GM23338 (cell line): ENCODE measurements at regions not wholly inside any gene's neighbourhood (a gene's known extent, or its start where the extent isn't known, plus 50 kb on each side); places are given as distances from the start of the nearest gene placed in this dataset.

Experiments
- ATAC-seq: fragments of 200-7000 bp; cut with Tn5 transposase; 3 replicates; pipeline ENCODE4 v1.9.1; 2020
- DNase-seq: peaks from one replicate; pipeline ENCODE4 v3.0.0-alpha.2; 2015; ENCODE audit warnings: low spot score
- H2AFZ ChIP-seq: fragments of 200-600 bp; sonication (generic); 2 replicates; pipeline ENCODE4 v1.8.0; 2016; ENCODE audit warnings: antibody characterized with exemption, mild to moderate bottlenecking, moderate library complexity
- H3F3A ChIP-seq: fragments of 200-600 bp; sonication (generic); replicated peaks from 2 replicates; pipeline ENCODE4 v1.8.0; 2017; ENCODE audit warnings: antibody characterized with exemption, mixed run types, low read depth
- H3K27ac ChIP-seq: fragments of 200-600 bp; sonication (generic); 2 replicates; pipeline ENCODE4 v1.6.1; 2016; ENCODE audit warnings: low read depth
- H3K27me3 ChIP-seq: fragments of 200-600 bp; sonication (generic); 2 replicates; pipeline ENCODE4 v1.8.0; 2016; ENCODE audit warnings: mild to moderate bottlenecking, mixed run types, moderate library complexity; ENCODE audit not compliant: insufficient read depth
- H3K36me3 ChIP-seq: fragments of 200-600 bp; sonication (generic); 2 replicates; pipeline ENCODE4 v1.8.0; 2016; ENCODE audit warnings: mild to moderate bottlenecking; ENCODE audit not compliant: insufficient read depth
- H3K4me1 ChIP-seq: fragments of 200-600 bp; sonication (generic); 2 replicates; pipeline ENCODE4 v1.8.0; 2016; ENCODE audit warnings: mild to moderate bottlenecking, moderate library complexity; ENCODE audit not compliant: insufficient read depth
- H3K4me2 ChIP-seq: fragments of 200-600 bp; sonication (generic); 2 replicates; pipeline ENCODE4 v1.7.1; 2017; ENCODE audit warnings: mixed run types
- H3K4me3 ChIP-seq: fragments of 200-600 bp; sonication (generic); 2 replicates; pipeline ENCODE4 v1.6.1; 2016; ENCODE audit warnings: mixed run types
- H3K79me2 ChIP-seq: fragments of 200-600 bp; sonication (generic); replicated peaks from 2 replicates; pipeline ENCODE4 v1.8.0; 2017; ENCODE audit warnings: mild to moderate bottlenecking; ENCODE audit not compliant: insufficient read depth
- H3K9me2 ChIP-seq: fragments of 200-600 bp; sonication (generic); 2 replicates; pipeline ENCODE4 v1.8.0; 2017; ENCODE audit not compliant: insufficient read depth
- H4K20me1 ChIP-seq: fragments of 200-600 bp; sonication (generic); replicated peaks from 2 replicates; pipeline ENCODE4 v1.8.0; 2017; ENCODE audit warnings: mild to moderate bottlenecking; ENCODE audit not compliant: insufficient read depth
- H3K27ac Mint-ChIP-seq: 2 replicates; pipeline ENCODE4 v1.8.0; 2020; ENCODE audit warnings: inconsistent platforms, mild to moderate bottlenecking, moderate library complexity, mixed read lengths
- H3K27me3 Mint-ChIP-seq: 3 replicates; pipeline ENCODE4 v1.8.0; 2022; ENCODE audit warnings: low read depth, mild to moderate bottlenecking, moderate library complexity, mixed read lengths, inconsistent platforms; ENCODE audit not compliant: insufficient read depth, poor library complexity
- H3K36me3 Mint-ChIP-seq: 3 replicates; pipeline ENCODE4 v1.8.0; 2021; ENCODE audit warnings: low read depth, mild to moderate bottlenecking, inconsistent platforms, moderate library complexity, mixed read lengths
- H3K4me1 Mint-ChIP-seq: 3 replicates; pipeline ENCODE4 v1.8.0; 2020; ENCODE audit warnings: mild to moderate bottlenecking, inconsistent platforms, mixed read lengths
- H3K4me3 Mint-ChIP-seq: 3 replicates; pipeline ENCODE4 v1.8.0; 2021; ENCODE audit warnings: moderate library complexity, mild to moderate bottlenecking, inconsistent platforms, mixed read lengths
- H3K9me3 Mint-ChIP-seq: 3 replicates; pipeline ENCODE4 v1.8.0; 2020; ENCODE audit warnings: moderate library complexity, mild to moderate bottlenecking, inconsistent platforms, mixed read lengths
- CREB1 ChIP-seq: fragments of 250-450 bp; sonication (Bioruptor Pico); IDR thresholded peaks from 2 replicates; pipeline ENCODE4 v1.5.0; 2020; ENCODE audit warnings: low read depth, mild to moderate bottlenecking, moderate library complexity
- CTCF ChIP-seq, 2 experiments: fragments of 200-600 bp in 1 of 2; sonication (generic) in 1 of 2; conservative IDR thresholded peaks; 2 replicates each; pipeline versions ENCODE4 v1.5.1 to v1.6.1; 2016 to 2017; ENCODE audit warnings: antibody characterized with exemption in 2 of 2, low read depth in 2 of 2, mild to moderate bottlenecking in 2 of 2, moderate library complexity in 1 of 2
- ETS1 ChIP-seq: IDR thresholded peaks from 2 replicates; pipeline ENCODE4 v1.6.1; 2016; ENCODE audit warnings: antibody characterized with exemption
- EZH2phosphoT487 ChIP-seq: fragments of 200-600 bp; sonication (generic); IDR thresholded peaks from one replicate; pipeline ENCODE4 v1.8.1; 2018; ENCODE audit warnings: antibody characterized with exemption; ENCODE audit not compliant: unreplicated experiment
- JUNB ChIP-seq: IDR thresholded peaks from one replicate; pipeline ENCODE4 v1.6.1; 2016; ENCODE audit warnings: antibody characterized with exemption; ENCODE audit not compliant: unreplicated experiment
- STAT1 ChIP-seq: IDR thresholded peaks from one replicate; pipeline ENCODE4 v1.6.1; 2016; ENCODE audit warnings: antibody characterized with exemption; ENCODE audit not compliant: unreplicated experiment
- ZNF462 ChIP-seq: fragments of 250-450 bp; sonication (Bioruptor Pico); IDR thresholded peaks from 2 replicates; pipeline ENCODE4 v1.5.0; 2020; ENCODE audit warnings: mild to moderate bottlenecking, moderate library complexity

DNA sequence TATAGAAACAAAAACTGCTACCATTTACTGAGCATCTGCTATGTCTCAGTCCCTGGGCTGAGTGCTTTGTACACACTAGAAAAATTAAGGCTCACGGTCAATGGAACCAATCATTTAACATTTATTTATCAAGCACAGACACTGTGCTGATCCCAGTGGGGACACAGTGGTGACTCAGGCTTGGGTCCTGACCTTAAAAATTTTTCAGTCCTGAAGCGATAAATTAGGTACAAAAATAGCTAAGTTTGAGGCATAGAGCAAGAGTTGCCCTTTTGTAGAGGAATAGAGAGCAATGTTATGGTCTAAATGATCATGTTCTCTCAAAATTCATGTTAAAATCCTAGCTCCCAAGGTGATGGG, 85.1 kb downstream of the CRYGS start:
- Histone ChIP-seq H4K20me1 (no peaks in the 10 kb centered on the region), H3K27ac (no peak overlapping the region), H2AFZ (no peak overlapping the region), H3K4me3 (no peak overlapping the region), H3K36me3 (no peaks in the 10 kb centered on the region), H3K79me2 (no peaks in the 10 kb centered on the region), H3K4me1 (no peaks in the 10 kb centered on the region), H3F3A (no peaks in the 10 kb centered on the region), H3K27me3 (no peaks in the 10 kb centered on the region), H3K4me2 (no peak overlapping the region), H3K9me2 (0 out of 2 replicates have a peak, but pooled peaks cover 3% of the 10 kb centered on the region)
- DNase-seq, result no peak
- Mint-ChIP-seq H3K36me3 (no peaks in the 10 kb centered on the region), H3K9me3 (no peaks in the 10 kb centered on the region), H3K27ac (no peak overlapping the region), H3K4me3 (no peak overlapping the region), H3K27me3 (peaks cover 6% of the 10 kb centered on the region), H3K4me1 (peaks cover 18% of the 10 kb centered on the region)
- no peak for ATAC-seq
- TF ChIP-seq JUNB, result no peak
- TF ChIP-seq CTCF (conservative IDR thresholded peaks at IDR 0.05; ENCODE audit: low read depth in 2 of 2), result no peak
- no peak for TF ChIP-seq ETS1
- TF ChIP-seq CREB1 (CRISPR knock-in tag), result no peak
- TF ChIP-seq EZH2phosphoT487, result no peak
- TF ChIP-seq ZNF462 (CRISPR knock-in tag), result no peak
- no peak for TF ChIP-seq STAT1
